Brain microvascular endothelial cell (primary cell): ENCODE measurements at regions not wholly inside any gene's neighbourhood (a gene's known extent, or its start where the extent isn't known, plus 50 kb on each side); places are given as distances from the start of the nearest gene placed in this dataset.

Experiments used
- DNase-seq: peaks from one replicate; pipeline ENCODE4 v3.0.0-alpha.2; 2020
- H3K27ac ChIP-seq: fragments of 250-450 bp; sonication (Bioruptor Pico); 2 replicates; pipeline ENCODE4 v1.5.1; 2020; ENCODE audit warnings: mild to moderate bottlenecking, moderate library complexity
- H3K27me3 ChIP-seq: fragments of 250-450 bp; sonication (Bioruptor Pico); replicated peaks from 2 replicates; pipeline ENCODE4 v1.5.1; 2020; ENCODE audit warnings: mild to moderate bottlenecking
- H3K36me3 ChIP-seq: fragments of 250-450 bp; sonication (Bioruptor Pico); replicated peaks from 2 replicates; pipeline ENCODE4 v1.5.1; 2020; ENCODE audit warnings: mild to moderate bottlenecking
- H3K4me3 ChIP-seq: 2 replicates; pipeline ENCODE4 v1.5.1; 2011; ENCODE audit warnings: low read depth, mild to moderate bottlenecking, control low read depth, low read length, moderate library complexity
- in situ Hi-C: cut with HindIII; loops from 2 replicates; pipeline ENCODE4 v1.10.0; 2017; ENCODE audit warnings: low sequenced_read_pairs, low pct_ligation_motif_present
- TF ChIP-seq, protein P1 (sequence below): IDR thresholded peaks from 2 replicates; pipeline ENCODE4 v1.5.1; 2011; ENCODE audit warnings: low read depth, mild to moderate bottlenecking, moderate library complexity, low read length, control low read depth, inconsistent platforms; ENCODE audit errors: missing control alignments

DNA sequence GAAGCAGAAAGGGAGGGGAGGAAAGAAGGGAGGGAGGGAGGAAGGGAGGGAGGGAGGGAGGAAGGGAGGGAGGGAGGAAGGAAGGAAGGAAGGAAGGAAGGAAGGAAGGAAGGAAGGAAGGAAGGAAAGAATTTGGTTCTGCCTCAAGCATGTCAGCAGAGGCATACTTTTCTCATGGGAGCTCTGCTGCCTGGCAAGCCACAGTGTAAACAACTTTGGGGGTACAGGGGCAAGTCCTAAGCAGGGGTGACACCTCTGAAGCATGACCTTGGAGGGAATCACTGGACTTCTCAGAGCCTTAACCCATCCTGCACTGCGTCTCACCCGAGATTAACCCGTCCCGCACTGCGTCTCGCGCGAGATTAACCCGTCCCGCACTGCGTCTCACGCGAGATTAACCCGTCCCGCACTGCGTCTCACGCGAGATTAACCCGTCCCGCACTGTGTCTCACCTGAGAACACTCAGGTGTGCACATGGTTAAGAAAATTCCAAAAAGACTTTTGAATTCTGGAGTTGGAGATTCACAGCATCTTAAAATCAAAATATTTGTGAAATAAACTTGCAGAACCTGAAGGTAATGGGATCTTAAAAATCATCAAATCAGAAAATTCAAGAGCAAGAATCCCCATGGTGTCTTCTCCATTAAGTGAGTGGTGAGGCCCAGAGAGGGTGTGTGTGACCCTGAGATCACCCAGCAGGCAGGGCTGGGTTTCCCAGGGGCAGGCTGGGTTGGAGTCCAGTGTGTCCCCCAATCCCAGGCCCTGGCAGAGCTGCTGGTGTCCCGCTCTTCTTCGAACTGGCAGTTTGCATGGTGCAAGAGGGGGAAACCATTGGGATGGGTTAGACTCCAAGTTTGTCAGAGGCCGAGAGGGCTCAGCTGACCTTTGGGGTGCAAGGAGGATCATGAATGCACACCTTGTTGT is 190.4 kb downstream of the MN1 start:
- H3K27ac ChIP-seq = no peak overlapping the region
- no peak overlapping the region for H3K4me3 ChIP-seq
- no peaks in the 10 kb centered on the region for H3K36me3 ChIP-seq
- H3K27me3 ChIP-seq = peaks cover 15% of the 10 kb centered on the region
- in situ Hi-C loops = no loop called here
- DNase-seq = no peak
- TF ChIP-seq, protein P1, sequence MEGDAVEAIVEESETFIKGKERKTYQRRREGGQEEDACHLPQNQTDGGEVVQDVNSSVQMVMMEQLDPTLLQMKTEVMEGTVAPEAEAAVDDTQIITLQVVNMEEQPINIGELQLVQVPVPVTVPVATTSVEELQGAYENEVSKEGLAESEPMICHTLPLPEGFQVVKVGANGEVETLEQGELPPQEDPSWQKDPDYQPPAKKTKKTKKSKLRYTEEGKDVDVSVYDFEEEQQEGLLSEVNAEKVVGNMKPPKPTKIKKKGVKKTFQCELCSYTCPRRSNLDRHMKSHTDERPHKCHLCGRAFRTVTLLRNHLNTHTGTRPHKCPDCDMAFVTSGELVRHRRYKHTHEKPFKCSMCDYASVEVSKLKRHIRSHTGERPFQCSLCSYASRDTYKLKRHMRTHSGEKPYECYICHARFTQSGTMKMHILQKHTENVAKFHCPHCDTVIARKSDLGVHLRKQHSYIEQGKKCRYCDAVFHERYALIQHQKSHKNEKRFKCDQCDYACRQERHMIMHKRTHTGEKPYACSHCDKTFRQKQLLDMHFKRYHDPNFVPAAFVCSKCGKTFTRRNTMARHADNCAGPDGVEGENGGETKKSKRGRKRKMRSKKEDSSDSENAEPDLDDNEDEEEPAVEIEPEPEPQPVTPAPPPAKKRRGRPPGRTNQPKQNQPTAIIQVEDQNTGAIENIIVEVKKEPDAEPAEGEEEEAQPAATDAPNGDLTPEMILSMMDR = no peak

DNA sequence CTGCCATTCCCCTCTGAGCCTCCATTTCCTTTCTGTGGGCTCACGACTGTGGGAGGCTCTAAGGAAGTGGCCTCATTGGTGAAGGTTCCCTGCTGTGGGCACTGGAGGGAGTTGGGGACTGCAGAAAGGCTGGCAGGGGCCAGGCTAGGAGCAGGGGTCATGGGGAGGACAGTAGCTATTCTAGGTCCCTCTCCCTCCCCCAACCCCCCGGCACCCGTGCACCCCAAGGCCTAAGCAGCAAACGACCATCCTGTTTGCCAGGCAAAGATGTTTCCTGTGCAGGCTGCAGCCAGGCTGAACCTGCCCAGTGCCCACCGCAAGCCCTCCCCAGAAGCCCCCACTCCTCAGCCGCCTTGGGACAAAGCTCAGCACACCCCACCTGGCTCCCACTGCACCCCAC is 189.4 kb downstream of the MN1 start:
- Histone ChIP-seq H3K27ac (no peak overlapping the region), H3K4me3 (no peak overlapping the region), H3K36me3 (no peaks in the 10 kb centered on the region), H3K27me3 (peaks cover 15% of the 10 kb centered on the region)
- in situ Hi-C loops = no loop called here
- no peak for DNase-seq
- TF ChIP-seq, protein P1 = no peak

DNA sequence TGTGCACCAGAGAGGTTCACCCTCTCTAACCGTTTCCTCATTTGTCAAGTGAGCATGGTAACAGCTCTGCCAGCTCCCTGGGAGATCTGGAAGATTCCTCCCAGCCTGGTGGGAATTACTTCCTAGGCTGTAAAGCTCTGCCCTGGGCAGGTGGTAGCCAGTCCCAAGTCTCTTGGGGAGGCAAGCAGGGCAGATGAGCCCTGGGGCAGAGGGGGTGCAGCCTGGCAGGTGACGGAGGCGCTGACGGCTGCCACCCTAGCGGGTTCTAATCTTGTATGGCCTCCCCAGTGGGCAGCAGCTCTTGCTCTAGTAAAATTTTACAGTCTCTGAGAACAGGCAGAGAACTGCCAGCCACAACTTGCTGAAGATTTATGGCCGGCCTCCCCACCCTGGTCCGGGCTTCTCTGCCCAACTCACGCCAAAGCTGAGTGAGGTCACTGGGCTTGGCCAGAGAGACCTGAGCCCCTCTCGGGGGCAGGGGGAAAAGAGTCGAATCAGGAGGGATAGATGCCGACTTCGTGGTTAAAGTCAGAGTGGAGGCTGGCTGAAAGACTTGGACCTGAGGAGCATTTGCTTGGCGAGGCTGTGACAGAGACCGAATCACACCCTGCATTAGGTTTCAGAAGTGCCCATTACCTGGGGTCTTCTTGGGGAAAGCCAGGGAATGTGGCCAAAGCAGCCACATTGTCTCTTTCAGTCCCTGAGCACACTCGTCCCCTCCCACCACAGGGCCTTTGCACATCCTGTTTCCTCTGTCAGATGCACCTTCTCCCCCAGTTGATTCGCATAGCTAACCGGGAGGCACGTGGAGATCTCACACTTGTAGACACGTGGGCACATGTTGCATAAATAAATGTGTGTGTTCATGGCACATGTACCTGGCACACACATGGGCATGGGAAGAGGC is 188.2 kb downstream of the MN1 start:
- peaks cover 15% of the 10 kb centered on the region for H3K27me3 ChIP-seq
- H3K4me3 ChIP-seq = no peak overlapping the region
- DNase-seq = no peak
- H3K36me3 ChIP-seq = no peaks in the 10 kb centered on the region
- TF ChIP-seq, protein P1 = no peak
- in situ Hi-C loops = no loop called here
- no peak overlapping the region for H3K27ac ChIP-seq

DNA sequence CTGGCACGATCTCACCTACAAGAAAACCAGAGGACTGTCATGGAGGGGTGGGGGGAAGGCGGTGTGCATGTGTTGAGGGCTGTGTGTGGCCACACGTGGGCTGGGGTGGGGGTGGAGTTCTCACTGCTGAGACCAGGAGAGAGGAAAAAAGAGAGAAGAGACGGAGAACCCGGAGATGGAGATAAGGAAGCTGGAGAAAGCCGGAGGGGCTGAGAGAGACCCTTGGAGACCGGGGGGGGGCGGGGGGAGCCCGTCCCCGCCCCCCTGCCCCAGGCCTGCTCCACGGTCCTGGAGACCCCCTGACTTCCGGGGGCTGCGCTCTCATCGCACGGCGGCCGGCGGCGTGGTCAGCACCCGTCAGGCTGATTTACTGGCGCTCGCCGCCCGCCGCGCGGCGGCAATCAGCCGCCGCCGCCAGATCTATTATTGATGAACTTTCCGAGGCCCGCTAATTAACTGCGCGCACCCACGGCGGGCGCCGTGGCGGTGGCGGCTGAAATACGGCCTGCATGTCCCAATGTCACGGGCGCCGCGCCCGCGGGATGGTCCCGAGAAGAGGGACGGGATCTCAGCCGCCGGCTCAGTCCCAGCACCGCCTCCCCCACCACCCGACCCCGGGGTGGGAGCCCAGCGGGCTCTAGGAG is 187.4 kb downstream of the MN1 start:
- no peak overlapping the region for H3K27ac ChIP-seq
- peaks cover 15% of the 10 kb centered on the region for H3K27me3 ChIP-seq
- TF ChIP-seq, protein P1 = no peak
- H3K36me3 ChIP-seq = no peaks in the 10 kb centered on the region
- in situ Hi-C loops = no loop called here
- peak overlapping the region; percentile 27 for H3K4me3 ChIP-seq
- DNase-seq = no peak

DNA sequence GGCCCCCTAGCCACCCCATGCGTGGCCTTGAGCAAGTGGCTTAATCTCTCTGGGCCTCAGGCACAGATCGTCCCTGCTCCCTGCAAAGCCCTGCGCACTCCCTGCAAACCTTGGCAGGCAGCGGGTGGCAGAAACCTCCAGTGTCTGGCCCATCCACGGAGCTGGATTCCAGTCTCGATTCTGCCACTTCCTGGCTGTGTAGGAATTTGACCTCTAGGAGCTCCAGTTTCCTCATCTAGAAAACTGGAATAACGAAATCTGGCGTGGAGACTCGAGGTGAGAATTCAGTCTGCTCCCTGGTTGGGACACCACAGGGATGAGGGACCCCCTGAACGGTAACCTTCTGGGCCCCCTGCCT is 186.9 kb downstream of the MN1 start:
- in situ Hi-C loops = no loop called here
- Histone ChIP-seq H3K4me3 (no peak overlapping the region), H3K27me3 (peaks cover 15% of the 10 kb centered on the region)

More for the DNA sequence above, 186.9 kb downstream of the MN1 start:
- DNase-seq = no peak
- Histone ChIP-seq H3K36me3 (no peaks in the 10 kb centered on the region), H3K27ac (no peak overlapping the region)
- TF ChIP-seq, protein P1 = no peak
